ENCODE measurements at regions not wholly inside any gene's neighbourhood (a gene's known extent, or its start where the extent isn't known, plus 50 kb on each side); places are given as distances from the start of the nearest gene placed in this dataset.

- no peaks in the 10 kb centered on the region; a peak in 1 of 4 replicates for H3K4me1 Mint-ChIP-seq
- no peak overlapping the region for H2BK20ac ChIP-seq (ENCODE audit: low read depth, low read length, poor library complexity, severe bottlenecking)
- H3K4me1 ChIP-seq (ENCODE audit: insufficient read depth, low read length): no peaks in the 10 kb centered on the region
- H4K91ac ChIP-seq (ENCODE audit: insufficient read length, low read depth, low read length): no peak overlapping the region
- no CpG with 5 or more reads among the region's 1 CpG for WGBS (ENCODE audit: extremely low coverage, insufficient read length, low lambda C conversion rate)
- no peaks in the 10 kb centered on the region for H3K79me1 ChIP-seq (ENCODE audit: insufficient read depth, low read depth, low read length, poor library complexity, severe bottlenecking)
- H3K14ac ChIP-seq (ENCODE audit: insufficient read depth, low read length): no peak overlapping the region
- DNase-seq: no peak
- no peaks in the 10 kb centered on the region for H4K20me1 ChIP-seq (ENCODE audit: control insufficient read depth, insufficient read depth, insufficient read length)
- no peak overlapping the region for H2BK120ac ChIP-seq (ENCODE audit: low read depth, low read length, poor library complexity, severe bottlenecking)
- H2AFZ ChIP-seq (ENCODE audit: low read length): no peak overlapping the region
- no peaks in the 10 kb centered on the region for H3K9me3 ChIP-seq (ENCODE audit: control insufficient read depth, low read depth, low read length)
- H2BK12ac ChIP-seq (ENCODE audit: insufficient read length, low read depth, low read length): no peak overlapping the region
- H3K27ac Mint-ChIP-seq: no peak overlapping the region
- no peak overlapping the region for H3K27ac ChIP-seq (ENCODE audit: insufficient read length, low read depth, low read length)
- no peak overlapping the region for H4K8ac ChIP-seq (replicated peaks; ENCODE audit: insufficient read length, low read depth, low read length)
- H3K79me2 ChIP-seq (ENCODE audit: insufficient read depth, low read length): no peaks in the 10 kb centered on the region
- H2BK5ac ChIP-seq (ENCODE audit: insufficient read length, low read length): no peak overlapping the region
- H3K23ac ChIP-seq (ENCODE audit: insufficient read length, low read depth, low read length): no peak overlapping the region
- no peaks in the 10 kb centered on the region for H3K27me3 ChIP-seq (ENCODE audit: insufficient read depth, low read length)
- H3K4me2 ChIP-seq (ENCODE audit: insufficient read depth, insufficient read length, low read length): no peak overlapping the region
- no peak overlapping the region for H3K9ac ChIP-seq (ENCODE audit: extremely low read depth, insufficient read length, low read length)
- no peak overlapping the region for H3K18ac ChIP-seq (ENCODE audit: insufficient read length, low read depth, low read length)
- H3K23me2 ChIP-seq (ENCODE audit: insufficient read length, low read depth, low read length, poor library complexity, severe bottlenecking): no peaks in the 10 kb centered on the region
- no peaks in the 10 kb centered on the region for H3K9me3 Mint-ChIP-seq
- TF ChIP-seq CTCF (conservative IDR thresholded peaks at IDR 0.05): no peak
- H4K5ac ChIP-seq (ENCODE audit: insufficient read length, low read depth, low read length): no peak overlapping the region
- H3K27me3 Mint-ChIP-seq (ENCODE audit: low read depth): no peaks in the 10 kb centered on the region
- no peak overlapping the region for H3K4ac ChIP-seq (ENCODE audit: low read depth, low read length)
- no peaks in the 10 kb centered on the region for H3K36me3 Mint-ChIP-seq (ENCODE audit: insufficient read depth in 1 of 3, low read depth in 3 of 3)
- no peak overlapping the region for H2AK5ac ChIP-seq (ENCODE audit: insufficient read length, low read length)
- H2BK15ac ChIP-seq (ENCODE audit: low read depth, low read length): no peak overlapping the region
- H3K56ac ChIP-seq (ENCODE audit: insufficient read length, low read depth, low read length): no peak overlapping the region
- no peak overlapping the region for H3T11ph ChIP-seq (ENCODE audit: low read length)
- H3K4me3 Mint-ChIP-seq: no peak overlapping the region
Observed at GRCh38 chr5:40399349-40399748, 280.4 kb upstream of the PTGER4 start.

Data from H9 (cell line).